IMR-90 (cell line): ENCODE measurements at regions not wholly inside any gene's neighbourhood (a gene's known extent, or its start where the extent isn't known, plus 50 kb on each side); places are given as distances from the start of the nearest gene placed in this dataset.

Source experiments
- ATAC-seq: fragments of 200-7000 bp; cut with Tn5 transposase; 2 replicates; pipeline ENCODE4 v1.9.1; 2020; ENCODE audit warnings: low read depth, mild to moderate bottlenecking, moderate library complexity
- BruUV-seq: library from RNA; stranded (reverse); fragments of 400-500 nt; replicated peaks from 2 replicates; lab custom pipeline; 2021; lab: Mats Ljungman, UMichigan
- CTCF ChIA-PET: fragments of 300-600 bp; formaldehyde crosslinking; extraction: SDS; loops from one replicate; lab custom pipeline; 2021; ENCODE audit warnings: antibody characterized with exemption; lab: Yijun Ruan, JAX
- POLR2A ChIA-PET: fragments of 300-600 bp; sonication (Branson Sonifier 250); formaldehyde crosslinking; loops from one replicate; lab custom pipeline; 2022; ENCODE audit warnings: antibody characterized with exemption; ENCODE audit not compliant: unreplicated experiment; lab: Charles Lee
- DNase-seq: peaks from one replicate; pipeline ENCODE4 v3.0.0; 2013
- H2AFZ ChIP-seq: replicated peaks from 2 replicates; pipeline ENCODE3; 2013; ENCODE audit warnings: low read length, mild to moderate bottlenecking; ENCODE audit not compliant: poor library complexity
- H2AK5ac ChIP-seq: 2 replicates; pipeline ENCODE4 v1.6.1; 2013; ENCODE audit warnings: low read depth, low read length, inconsistent platforms
- H2AK9ac ChIP-seq: replicated peaks from 2 replicates; pipeline ENCODE3; 2013; ENCODE audit warnings: mild to moderate bottlenecking, low read depth, low read length, moderate library complexity; ENCODE audit not compliant: poor library complexity
- H2BK120ac ChIP-seq: 2 replicates; pipeline ENCODE4 v1.6.1; 2013; ENCODE audit warnings: low read depth, low read length, inconsistent platforms
- H2BK15ac ChIP-seq: 3 replicates; pipeline ENCODE4 v1.6.1; 2013; ENCODE audit warnings: low read depth, low read length, inconsistent platforms
- H2BK20ac ChIP-seq: 2 replicates; pipeline ENCODE4 v1.6.1; 2013; ENCODE audit warnings: low read depth, mild to moderate bottlenecking, inconsistent platforms, low read length, moderate library complexity
- H2BK5ac ChIP-seq: 2 replicates; pipeline ENCODE4 v1.6.1; 2013; ENCODE audit warnings: mild to moderate bottlenecking, low read depth, low read length, inconsistent platforms; ENCODE audit not compliant: poor library complexity, severe bottlenecking
- H3K14ac ChIP-seq: replicated peaks from 2 replicates; pipeline ENCODE4 v1.6.1; 2013; ENCODE audit warnings: low read depth, low read length, inconsistent platforms
- H3K18ac ChIP-seq: 2 replicates; pipeline ENCODE4 v1.6.1; 2013; ENCODE audit warnings: low read depth, low read length, control low read depth
- H3K23ac ChIP-seq: 2 replicates; pipeline ENCODE4 v1.6.1; 2013; ENCODE audit warnings: low read depth, low read length, inconsistent platforms
- H3K27ac ChIP-seq: 2 replicates; pipeline ENCODE4 v1.5.1; 2013; ENCODE audit warnings: mild to moderate bottlenecking, control low read depth, low read length; ENCODE audit not compliant: insufficient read depth
- H3K27me3 ChIP-seq: 2 replicates; pipeline ENCODE4 v1.6.1; 2013; ENCODE audit warnings: low read length; ENCODE audit not compliant: control insufficient read depth, insufficient read depth
- H3K36me3 ChIP-seq: 2 replicates; pipeline ENCODE4 v1.6.1; 2013; ENCODE audit warnings: low read length, mixed read lengths; ENCODE audit not compliant: control insufficient read depth, insufficient read depth
- H3K4ac ChIP-seq: 2 replicates; pipeline ENCODE4 v1.6.1; 2013; ENCODE audit warnings: low read depth, low read length, inconsistent platforms
- H3K4me1 ChIP-seq: 2 replicates; pipeline ENCODE4 v1.6.1; 2013; ENCODE audit warnings: low read length, mixed read lengths; ENCODE audit not compliant: control insufficient read depth, insufficient read depth
- H3K4me2 ChIP-seq: 2 replicates; pipeline ENCODE4 v1.6.1; 2013; ENCODE audit warnings: low read depth, mild to moderate bottlenecking, control low read depth, low read length, moderate library complexity
- H3K4me3 ChIP-seq: 2 replicates; pipeline ENCODE4 v1.5.1; 2013; ENCODE audit warnings: low read depth, mild to moderate bottlenecking, control low read depth, low read length, moderate library complexity; ENCODE audit not compliant: insufficient read depth
- H3K56ac ChIP-seq: 2 replicates; pipeline ENCODE4 v1.6.1; 2013; ENCODE audit warnings: low read length, inconsistent platforms; ENCODE audit not compliant: insufficient read depth; ENCODE audit errors: extremely low read depth
- H3K79me1 ChIP-seq, 2 experiments: 2 replicates each; pipeline ENCODE4 v1.6.1; 2013; ENCODE audit warnings: low read length in 2 of 2, inconsistent platforms in 1 of 2, low read depth in 1 of 2
- H3K9ac ChIP-seq: 2 replicates; pipeline ENCODE4 v1.6.1; 2013; ENCODE audit warnings: low read depth, low read length, control low read depth
- H3K9me1 ChIP-seq: 2 replicates; pipeline ENCODE4 v1.6.1; 2013; ENCODE audit warnings: low read length, inconsistent platforms; ENCODE audit not compliant: insufficient read depth
- H3K9me3 ChIP-seq: 2 replicates; pipeline ENCODE4 v1.6.1; 2013; ENCODE audit warnings: low read length; ENCODE audit not compliant: control insufficient read depth, insufficient read depth
- H4K20me1 ChIP-seq: 2 replicates; pipeline ENCODE4 v1.6.1; 2013; ENCODE audit warnings: low read length, inconsistent platforms; ENCODE audit not compliant: insufficient read depth
- H4K5ac ChIP-seq: 2 replicates; pipeline ENCODE4 v1.6.1; 2013; ENCODE audit warnings: mild to moderate bottlenecking, low read depth, low read length, control low read depth
- H4K8ac ChIP-seq, 2 experiments: 2 replicates each; pipeline ENCODE4 v1.6.1; 2013; ENCODE audit warnings: low read depth in 2 of 2, low read length in 2 of 2, control low read depth in 1 of 2, inconsistent platforms in 1 of 2
- H4K91ac ChIP-seq: 2 replicates; pipeline ENCODE4 v1.6.1; 2013; ENCODE audit warnings: low read depth, low read length, inconsistent platforms; ENCODE audit not compliant: insufficient read depth
- FOS ChIP-seq: fragments of 150-350 bp; IDR thresholded peaks from 2 replicates; pipeline ENCODE4 v1.6.1; 2016; ENCODE audit warnings: low read depth, low read length
- NFE2L2 ChIP-seq: fragments of 150-350 bp; IDR thresholded peaks from 2 replicates; pipeline ENCODE4 v1.6.1; 2016; ENCODE audit warnings: low read depth, mild to moderate bottlenecking, low read length
- RCOR1 ChIP-seq: IDR thresholded peaks from 2 replicates; pipeline ENCODE4 v1.6.1; 2012; ENCODE audit warnings: mild to moderate bottlenecking, low read length, improper control_type of control experiment; ENCODE audit not compliant: insufficient replicate concordance
- RFX5 ChIP-seq: IDR thresholded peaks from 2 replicates; pipeline ENCODE4 v1.8.0; 2012; ENCODE audit warnings: low read depth, mild to moderate bottlenecking, low read length, moderate library complexity
- SMC3 ChIP-seq: fragments of 150-350 bp; IDR thresholded peaks from 2 replicates; pipeline ENCODE4 v1.6.1; 2016; ENCODE audit warnings: low read depth, mild to moderate bottlenecking, antibody characterized with exemption, low read length, moderate library complexity
- WGBS, 2 experiments: methylation state at CpG; one replicate each; pipeline versions ENCODE4 v1.1.5 to v1.1.7; 2013; ENCODE audit warnings: missing lambda C conversion rate in 2 of 2; ENCODE audit not compliant: insufficient read length in 1 of 2; ENCODE audit errors: extremely low coverage in 2 of 2; 5-methylcytosine and 5-hydroxymethylcytosine counted together
- dilution Hi-C: fragments of 300-500 bp; cut with HindIII; formaldehyde crosslinking; loops from one replicate; pipeline ENCODE4 v1.14.3; 2018; ENCODE audit warnings: low sequenced_read_pairs; ENCODE audit not compliant: unreplicated experiment
- in situ Hi-C: fragments of 300-500 bp; cut with MboI; formaldehyde crosslinking; loops from 3 replicates; pipeline ENCODE4 v1.14.3; 2019; ENCODE audit warnings: low sequenced_read_pairs, inconsistent platforms, mixed read lengths
- intact Hi-C: fragments of 100-400 bp; cut with micrococcal nuclease; formaldehyde crosslinking; loops from 2 replicates; pipeline ENCODE4 v1.10.0; 2022
- TF ChIP-seq, protein P1 (sequence below): fragments of 150-350 bp; IDR thresholded peaks from 2 replicates; pipeline ENCODE4 v1.6.1; 2017; ENCODE audit warnings: mild to moderate bottlenecking, antibody characterized with exemption, low read length, low read depth
- TF ChIP-seq, protein P2 (sequence below): fragments of 150-350 bp; IDR thresholded peaks from 2 replicates; pipeline ENCODE4 v1.6.1; 2016; ENCODE audit warnings: low read depth, mild to moderate bottlenecking, low read length, moderate library complexity, borderline replicate concordance
- TF ChIP-seq, protein P3 (sequence below): conservative IDR thresholded peaks from 2 replicates; pipeline ENCODE4 v1.5.1; 2012; ENCODE audit warnings: mild to moderate bottlenecking, low read depth, low read length, improper control_type of control experiment

DNA sequence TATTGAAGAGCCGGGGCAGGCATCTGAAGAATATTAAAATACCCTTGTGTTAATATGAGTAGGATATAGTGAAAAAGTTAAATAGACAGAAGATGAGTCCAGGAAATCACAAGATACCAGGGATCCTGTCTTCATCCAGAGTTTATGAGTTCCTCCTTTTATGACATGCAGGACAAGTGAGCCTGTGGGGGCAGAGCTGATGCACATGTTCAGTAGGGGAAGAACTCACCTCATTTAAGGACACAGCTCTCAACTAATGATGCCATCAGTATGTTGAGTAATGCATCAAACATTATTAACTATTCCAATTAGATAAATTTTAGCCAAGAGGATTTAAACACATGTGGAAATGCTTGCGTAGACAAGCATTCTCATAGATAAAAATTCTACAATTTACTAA, 435.8 kb upstream of the AKR1E2 start:
- Histone ChIP-seq H3K27me3 (no peaks in the 10 kb centered on the region), H2BK5ac (no peak overlapping the region), H2BK120ac (no peak overlapping the region), H3K4me3 (no peak overlapping the region), H3K4ac (no peak overlapping the region), H3K4me1 (no peaks in the 10 kb centered on the region), H3K36me3 (no peaks in the 10 kb centered on the region), H4K20me1 (no peaks in the 10 kb centered on the region), H2AK9ac (no peak overlapping the region), H2AK5ac (no peak overlapping the region), H3K18ac (no peak overlapping the region), H3K23ac (no peak overlapping the region), H2BK15ac (no peak overlapping the region), H3K56ac (no peak overlapping the region), H3K27ac (no peak overlapping the region), H2BK20ac (no peak overlapping the region), H3K9me3 (no peaks in the 10 kb centered on the region), H3K14ac (no peak overlapping the region), H4K8ac (no peak overlapping the region), H3K9ac (no peak overlapping the region), H4K91ac (no peak overlapping the region), H3K9me1 (no peaks in the 10 kb centered on the region), H4K5ac (no peak overlapping the region), H2AFZ (no peak overlapping the region), H3K4me2 (no peak overlapping the region), H3K79me1 (no peaks in the 10 kb centered on the region)
- TF ChIP-seq NFE2L2 (no peak), FOS (no peak), RFX5 (no peak), RCOR1 (no peak), SMC3 (no peak)
- TF ChIP-seq, protein P1, sequence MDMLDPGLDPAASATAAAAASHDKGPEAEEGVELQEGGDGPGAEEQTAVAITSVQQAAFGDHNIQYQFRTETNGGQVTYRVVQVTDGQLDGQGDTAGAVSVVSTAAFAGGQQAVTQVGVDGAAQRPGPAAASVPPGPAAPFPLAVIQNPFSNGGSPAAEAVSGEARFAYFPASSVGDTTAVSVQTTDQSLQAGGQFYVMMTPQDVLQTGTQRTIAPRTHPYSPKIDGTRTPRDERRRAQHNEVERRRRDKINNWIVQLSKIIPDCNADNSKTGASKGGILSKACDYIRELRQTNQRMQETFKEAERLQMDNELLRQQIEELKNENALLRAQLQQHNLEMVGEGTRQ, result no peak
- TF ChIP-seq, protein P2, sequence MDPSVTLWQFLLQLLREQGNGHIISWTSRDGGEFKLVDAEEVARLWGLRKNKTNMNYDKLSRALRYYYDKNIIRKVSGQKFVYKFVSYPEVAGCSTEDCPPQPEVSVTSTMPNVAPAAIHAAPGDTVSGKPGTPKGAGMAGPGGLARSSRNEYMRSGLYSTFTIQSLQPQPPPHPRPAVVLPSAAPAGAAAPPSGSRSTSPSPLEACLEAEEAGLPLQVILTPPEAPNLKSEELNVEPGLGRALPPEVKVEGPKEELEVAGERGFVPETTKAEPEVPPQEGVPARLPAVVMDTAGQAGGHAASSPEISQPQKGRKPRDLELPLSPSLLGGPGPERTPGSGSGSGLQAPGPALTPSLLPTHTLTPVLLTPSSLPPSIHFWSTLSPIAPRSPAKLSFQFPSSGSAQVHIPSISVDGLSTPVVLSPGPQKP, result no peak
- TF ChIP-seq, protein P3, sequence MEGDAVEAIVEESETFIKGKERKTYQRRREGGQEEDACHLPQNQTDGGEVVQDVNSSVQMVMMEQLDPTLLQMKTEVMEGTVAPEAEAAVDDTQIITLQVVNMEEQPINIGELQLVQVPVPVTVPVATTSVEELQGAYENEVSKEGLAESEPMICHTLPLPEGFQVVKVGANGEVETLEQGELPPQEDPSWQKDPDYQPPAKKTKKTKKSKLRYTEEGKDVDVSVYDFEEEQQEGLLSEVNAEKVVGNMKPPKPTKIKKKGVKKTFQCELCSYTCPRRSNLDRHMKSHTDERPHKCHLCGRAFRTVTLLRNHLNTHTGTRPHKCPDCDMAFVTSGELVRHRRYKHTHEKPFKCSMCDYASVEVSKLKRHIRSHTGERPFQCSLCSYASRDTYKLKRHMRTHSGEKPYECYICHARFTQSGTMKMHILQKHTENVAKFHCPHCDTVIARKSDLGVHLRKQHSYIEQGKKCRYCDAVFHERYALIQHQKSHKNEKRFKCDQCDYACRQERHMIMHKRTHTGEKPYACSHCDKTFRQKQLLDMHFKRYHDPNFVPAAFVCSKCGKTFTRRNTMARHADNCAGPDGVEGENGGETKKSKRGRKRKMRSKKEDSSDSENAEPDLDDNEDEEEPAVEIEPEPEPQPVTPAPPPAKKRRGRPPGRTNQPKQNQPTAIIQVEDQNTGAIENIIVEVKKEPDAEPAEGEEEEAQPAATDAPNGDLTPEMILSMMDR, result no peak
- intact Hi-C loops (no loop called here), in situ Hi-C loops (no loop called here), dilution Hi-C loops (no loop called here)
- BruUV-seq, result no TSS peak
- ChIA-PET POLR2A (no interaction called here), CTCF (no interaction called here)
- WGBS, 2 experiments, result no CpG with 5 or more reads among the region's 2 CpGs
- DNase-seq (no peak), ATAC-seq (no peak)
